HG02973 (cell line): ENCODE measurements at regions not wholly inside any gene's neighbourhood (a gene's known extent, or its start where the extent isn't known, plus 50 kb on each side); places are given as distances from the start of the nearest gene placed in this dataset.

Experiments
- ATAC-seq: cut with Tn5 transposase; IDR thresholded peaks from one replicate; pipeline ENCODE4 v1.9.1; 2021; ENCODE audit warnings: moderate library complexity; ENCODE audit not compliant: unreplicated experiment

DNA sequence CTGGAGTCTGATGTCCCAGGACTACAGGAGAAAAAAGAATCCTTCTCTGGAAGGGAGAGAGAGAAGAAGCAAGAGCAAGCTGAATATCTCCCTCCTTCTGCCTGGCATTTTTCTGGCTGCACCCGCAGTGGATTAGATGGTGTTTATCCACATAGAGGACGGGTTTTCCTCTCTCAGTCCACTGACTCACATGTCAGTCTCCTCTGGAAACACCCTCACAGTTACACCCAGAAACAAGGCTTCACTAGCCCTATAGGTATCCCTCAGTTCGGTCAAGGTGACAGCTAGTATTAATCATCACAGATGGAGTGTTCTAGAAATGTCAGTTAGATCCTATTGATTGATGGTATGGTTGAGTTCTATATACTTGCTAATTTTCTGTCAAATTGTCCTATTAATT is 87.9 kb downstream of the RHOU start:
- no peak for ATAC-seq

DNA sequence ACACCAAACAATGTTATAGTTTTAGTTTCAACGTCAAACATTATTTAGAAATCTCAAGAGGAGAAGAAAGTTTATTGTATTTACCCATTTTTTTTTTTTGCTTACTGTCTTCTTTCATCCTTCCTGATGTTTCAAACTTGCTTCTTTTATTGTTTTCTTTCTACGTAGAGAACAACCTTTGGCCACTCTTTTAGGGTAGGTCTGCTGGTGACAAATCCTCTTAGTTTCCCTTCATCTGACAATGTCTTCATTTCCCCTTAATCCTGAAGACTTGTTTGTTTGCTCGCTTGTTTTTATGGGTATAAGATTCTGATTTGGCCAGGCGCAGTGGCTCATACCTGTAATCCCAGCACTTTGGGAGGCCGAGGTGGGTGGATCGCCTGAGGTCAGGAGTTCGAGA is 89.1 kb downstream of the RHOU start:
- ATAC-seq: no peak

DNA sequence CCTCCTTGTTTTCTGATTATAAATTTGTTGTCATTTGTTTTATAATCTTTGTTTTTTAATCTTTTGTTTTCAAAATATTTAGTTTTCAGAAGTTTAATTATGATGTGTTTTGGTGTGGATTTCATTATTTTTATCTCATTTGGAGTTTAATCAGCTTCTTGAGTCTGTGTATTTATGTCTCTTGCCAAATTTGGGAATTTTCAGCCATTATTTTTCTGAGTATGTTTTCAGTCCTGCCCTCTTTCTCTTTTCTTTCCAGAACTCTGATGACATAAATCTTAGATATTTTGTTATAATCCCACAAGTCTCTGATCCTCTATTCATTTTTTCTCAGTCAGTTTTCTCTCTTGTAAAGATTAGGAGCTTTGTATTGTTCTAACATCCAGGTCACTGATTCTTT is 89.8 kb downstream of the RHOU start:
- no peak for ATAC-seq

DNA sequence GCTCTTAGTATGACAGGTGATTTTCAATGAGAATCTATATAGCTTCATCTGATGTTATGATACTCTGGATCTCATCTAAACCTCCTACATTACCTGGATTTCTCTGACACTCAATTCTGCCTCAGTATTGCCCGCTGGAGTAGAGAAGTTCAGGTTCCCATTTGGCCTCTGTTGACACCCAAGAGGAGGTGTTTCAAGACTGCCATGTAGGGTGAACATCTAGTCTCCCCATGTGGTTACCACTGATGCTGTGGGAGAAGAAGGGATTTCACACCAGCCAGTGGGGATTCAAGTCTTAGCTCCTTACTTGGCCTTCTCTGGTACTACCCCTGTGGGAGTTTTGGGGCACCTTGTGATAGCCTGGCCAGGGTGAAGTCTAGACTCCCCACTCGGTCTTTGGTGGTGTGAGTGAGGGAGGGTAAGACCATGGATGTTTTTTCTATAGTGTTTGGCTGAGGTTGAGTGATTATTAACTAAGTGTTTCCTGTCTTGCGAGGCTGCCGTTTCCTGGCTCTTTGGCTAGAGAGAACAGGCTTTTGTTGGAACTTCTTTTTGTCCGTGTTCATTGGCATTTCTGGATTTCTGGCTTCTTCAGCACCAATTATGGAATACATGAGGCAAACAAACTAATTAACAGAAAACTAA is 90.7 kb downstream of the RHOU start:
- ATAC-seq: peak; percentile 42

DNA sequence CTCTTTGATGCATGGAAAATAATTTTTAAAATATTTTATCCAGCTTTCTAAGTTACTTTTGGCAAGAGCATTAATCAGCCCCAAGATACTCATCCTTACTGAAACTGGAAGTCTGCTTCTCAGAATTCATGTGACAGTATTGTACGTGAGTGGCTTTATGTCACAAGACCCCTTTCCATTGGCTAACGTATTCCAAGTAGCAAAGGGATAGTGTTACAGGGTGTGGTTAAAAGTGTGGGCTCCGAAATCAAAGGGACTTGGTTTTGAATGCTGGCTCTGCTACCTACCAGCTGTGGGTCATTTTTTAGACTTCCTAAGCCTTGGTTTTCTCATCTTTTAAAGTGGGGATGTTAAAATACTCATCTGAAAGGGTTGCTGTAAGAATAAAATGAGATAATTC is 91.7 kb downstream of the RHOU start:
- ATAC-seq: no peak

DNA sequence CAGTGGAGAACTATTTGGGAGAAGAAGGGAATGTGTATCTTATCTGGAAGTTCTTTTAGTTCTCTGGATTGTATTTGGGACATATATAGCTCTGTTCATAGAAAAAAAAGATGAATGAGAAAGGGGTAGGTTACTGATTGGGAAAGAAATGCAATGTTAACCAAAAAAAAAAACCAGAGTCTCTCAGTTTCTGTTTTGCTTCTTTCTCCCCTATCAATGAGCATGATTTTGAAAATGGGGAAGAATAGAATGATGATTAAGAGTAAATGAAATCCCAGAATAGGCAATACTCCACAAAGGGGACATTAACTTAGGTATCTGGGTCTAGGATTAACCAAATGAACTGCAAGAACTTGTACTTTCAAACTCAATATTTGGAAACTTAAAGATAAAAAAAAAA is 92.9 kb downstream of the RHOU start:
- ATAC-seq: no peak

DNA sequence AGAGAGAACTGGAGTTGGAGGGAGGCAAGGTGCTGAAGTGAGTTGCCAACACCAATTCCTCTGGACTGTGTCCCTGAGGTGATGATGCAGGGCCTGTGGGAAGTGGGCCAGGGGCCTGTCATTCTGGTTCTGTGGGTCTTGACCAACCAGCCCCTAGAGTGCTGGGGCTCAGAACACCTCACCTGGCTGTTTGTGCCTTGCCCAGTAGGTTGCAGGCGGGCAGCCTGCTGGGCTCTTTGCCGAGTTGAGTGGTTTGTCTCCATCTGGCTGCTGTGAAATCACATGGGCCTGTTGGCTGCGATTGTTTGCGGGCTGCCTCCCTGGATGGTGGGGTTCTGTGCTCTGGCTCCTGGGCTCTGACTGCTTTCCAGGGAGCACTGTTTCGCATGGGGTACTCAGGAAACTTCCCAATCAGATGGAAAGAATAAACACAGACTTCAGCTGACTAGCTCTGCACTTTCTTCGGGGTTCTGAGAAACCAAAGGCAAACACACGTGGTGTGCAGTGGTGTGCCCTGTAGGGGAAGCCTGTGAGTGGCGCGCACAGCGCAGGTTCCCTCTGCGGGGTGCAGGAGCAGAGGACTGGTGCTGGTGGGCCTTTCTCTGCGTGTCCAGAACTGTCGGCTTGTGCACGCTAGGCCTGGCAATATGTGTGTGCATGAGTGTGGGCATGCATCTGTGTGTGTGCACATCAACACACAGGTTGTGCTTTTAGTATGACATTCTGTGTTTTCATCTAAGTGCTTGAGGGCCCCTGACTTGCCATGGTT is 95.1 kb downstream of the RHOU start:
- ATAC-seq: no peak

DNA sequence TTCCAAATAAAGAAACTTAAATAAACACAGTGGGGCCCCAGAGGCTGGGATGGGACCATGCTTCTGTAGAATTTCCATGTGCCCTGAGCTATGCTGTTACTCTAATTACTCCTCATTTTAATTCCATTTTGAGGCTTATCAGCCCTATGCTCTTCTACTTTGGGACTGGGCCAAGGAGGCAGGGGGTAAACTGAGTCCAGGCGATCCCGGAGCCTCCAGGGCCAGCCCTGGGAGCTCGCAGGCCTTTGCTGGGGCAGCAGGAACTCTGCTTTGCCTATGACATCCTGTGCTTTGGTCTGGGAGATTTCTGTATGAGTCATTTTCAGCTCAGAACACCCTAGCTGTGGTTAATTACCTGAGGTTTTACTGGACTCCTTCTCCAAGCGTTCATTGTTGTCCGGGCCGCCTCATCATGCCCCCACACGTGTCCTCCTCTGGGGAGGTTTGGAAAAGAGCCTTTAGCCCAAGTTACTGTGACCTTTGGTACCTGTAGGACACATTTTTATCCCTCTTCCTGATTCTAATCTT is 95.7 kb downstream of the RHOU start:
- ATAC-seq: peak; percentile 52

DNA sequence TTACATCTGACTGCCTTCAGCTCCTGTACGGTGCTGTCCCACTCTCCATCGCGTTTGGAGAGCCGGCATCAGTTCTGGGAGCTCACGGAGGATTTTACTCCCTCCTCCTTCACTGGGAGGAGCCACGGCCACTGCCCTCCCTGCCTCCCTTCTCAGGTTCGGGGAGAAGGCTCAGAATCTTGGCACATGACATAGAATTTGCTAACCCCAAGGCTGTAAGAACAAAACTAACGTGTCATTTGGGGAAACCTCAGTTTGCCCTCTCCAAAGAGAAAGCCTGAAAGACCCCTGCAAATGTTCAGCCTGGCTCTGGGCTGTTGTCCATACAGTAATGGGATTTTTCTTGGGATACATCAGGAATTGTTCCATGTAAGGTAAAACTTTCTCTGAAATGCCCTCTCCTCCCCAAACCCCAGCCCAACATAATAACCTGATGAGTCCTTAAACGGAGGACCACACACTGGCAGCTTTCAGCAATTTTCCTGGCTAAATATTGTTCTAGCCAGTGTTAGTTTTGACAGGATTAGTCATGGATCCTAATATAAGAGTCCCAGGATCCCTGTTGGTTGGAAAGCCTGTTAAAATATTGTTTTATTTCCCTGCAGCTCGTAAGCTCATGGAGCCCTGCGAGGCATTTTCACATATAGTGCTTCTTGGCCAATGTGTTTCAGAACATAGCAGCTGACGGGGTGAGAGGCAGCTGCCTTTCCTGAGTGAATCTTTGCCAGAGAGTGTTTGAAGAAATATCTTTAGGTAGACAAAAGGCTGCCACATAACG is 98.8 kb downstream of the RHOU start:
- no peak for ATAC-seq

DNA sequence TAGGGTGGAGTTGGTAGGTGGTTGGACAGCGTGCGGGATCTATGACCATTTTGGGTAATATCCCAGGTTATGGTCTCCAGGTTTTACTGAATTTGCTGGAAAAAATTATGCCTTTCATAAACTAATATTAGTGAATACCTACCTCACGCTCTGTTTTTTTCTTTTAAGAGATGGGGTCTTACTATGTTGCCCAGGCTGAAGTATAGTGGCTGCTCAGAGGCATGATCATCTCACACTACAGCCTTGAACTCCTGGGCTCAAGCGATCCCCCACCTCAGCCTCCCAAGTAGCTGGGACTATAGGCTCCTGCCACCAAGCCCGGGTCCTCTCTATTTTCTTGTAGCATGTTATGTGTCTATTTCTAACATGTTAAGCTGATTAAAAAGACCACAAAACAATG is 100.2 kb downstream of the RHOU start:
- ATAC-seq: no peak

DNA sequence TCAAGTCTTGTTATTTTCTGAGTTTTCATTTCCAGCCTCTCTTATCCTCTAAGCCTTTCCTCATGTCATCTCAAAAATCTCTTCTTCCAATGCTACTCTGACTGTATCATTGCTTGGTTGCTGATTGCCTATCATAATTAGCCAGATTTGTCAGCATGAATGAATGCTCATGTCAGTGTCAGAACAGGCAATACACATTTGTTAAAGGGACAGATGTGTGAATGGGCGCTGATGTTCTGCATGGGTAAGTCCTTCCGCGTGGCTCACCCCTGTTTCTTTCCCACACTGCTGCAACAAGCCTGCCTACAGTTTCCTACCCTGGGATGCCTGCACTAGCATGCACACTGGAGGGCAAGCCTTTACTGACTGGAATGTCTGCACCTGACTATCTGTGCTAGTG is 100.6 kb downstream of the RHOU start:
- ATAC-seq: no peak

DNA sequence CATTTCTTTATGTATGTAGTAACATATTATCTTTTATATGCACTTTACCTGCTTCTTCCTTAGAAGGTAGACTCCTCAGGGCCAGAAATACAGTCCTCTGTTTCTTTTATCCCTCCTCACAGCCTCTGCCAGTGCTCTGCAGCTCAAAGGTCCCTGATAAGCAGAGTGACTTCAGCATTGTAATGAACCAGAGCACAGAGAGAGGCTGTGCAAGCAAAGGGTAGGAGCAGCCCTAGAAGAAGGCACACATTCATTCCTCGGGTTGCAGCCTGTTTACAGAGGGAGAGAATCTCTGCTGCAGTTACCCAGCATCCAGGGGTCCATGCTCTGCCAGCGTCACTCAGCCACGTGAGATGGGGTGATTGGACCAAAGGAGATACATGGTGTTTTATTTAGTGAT is 101.1 kb downstream of the RHOU start:
- ATAC-seq: no peak

DNA sequence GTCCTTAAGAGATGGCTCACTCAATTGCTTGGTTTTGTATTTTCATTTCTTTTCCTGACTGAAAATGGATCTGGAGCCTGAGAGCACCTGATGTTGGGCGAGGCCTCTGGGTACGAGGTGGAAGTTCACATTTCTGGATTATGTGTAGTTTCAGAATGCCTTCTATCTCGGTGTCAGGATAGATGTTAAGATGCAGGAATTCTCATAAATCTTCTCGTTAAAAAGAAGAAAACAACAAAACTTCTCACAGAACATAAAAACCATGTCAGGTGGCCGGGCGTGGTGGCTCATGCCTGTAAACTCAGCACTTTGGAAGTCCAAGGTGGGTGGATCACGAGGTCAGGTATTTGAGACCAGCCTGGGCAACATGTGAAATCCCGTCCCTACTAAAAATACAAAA is 101.8 kb downstream of the RHOU start:
- no peak for ATAC-seq

DNA sequence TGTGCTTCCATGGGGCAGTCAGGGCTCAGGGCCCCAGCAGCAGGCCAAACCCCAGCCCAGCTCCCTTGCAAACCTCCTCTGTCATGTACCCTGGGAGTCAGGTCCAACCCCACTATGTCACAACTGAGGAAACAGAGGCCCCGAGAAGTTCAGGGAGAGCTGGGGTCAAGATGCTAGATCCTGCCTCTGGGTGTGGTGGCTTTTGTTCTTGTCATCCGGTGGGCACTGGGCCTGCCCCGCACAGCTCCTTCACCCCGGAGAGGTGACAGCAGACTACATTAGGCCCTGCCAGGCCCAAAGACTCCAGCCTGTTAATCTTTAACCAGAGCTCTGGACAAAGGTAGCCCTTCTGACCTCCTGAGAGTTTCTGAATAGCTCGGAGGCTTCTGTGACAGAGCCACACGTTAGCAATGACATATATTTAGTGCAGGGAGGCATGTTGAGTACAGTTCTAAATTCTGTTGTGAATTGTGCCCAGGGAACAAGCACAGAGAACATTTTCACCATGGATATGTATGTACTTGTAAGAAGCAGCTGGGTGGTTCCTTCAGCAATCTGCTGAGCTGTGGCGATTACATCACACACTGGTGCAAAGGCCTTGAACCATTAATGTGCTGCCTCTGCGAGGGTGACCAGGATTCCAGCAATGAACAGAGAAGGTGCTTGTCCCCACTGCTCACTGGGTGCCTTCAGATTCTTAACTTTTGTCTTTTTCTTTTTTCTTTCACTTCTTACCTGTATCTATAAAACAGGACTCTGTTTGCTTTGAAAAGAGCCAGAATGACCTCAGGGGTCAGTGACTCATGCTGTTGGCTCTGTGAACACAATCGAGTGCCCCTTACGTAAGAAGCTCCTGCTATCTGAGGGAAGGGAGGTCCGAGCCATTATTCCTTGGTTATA is 102.8 kb downstream of the RHOU start:
- ATAC-seq: no peak

DNA sequence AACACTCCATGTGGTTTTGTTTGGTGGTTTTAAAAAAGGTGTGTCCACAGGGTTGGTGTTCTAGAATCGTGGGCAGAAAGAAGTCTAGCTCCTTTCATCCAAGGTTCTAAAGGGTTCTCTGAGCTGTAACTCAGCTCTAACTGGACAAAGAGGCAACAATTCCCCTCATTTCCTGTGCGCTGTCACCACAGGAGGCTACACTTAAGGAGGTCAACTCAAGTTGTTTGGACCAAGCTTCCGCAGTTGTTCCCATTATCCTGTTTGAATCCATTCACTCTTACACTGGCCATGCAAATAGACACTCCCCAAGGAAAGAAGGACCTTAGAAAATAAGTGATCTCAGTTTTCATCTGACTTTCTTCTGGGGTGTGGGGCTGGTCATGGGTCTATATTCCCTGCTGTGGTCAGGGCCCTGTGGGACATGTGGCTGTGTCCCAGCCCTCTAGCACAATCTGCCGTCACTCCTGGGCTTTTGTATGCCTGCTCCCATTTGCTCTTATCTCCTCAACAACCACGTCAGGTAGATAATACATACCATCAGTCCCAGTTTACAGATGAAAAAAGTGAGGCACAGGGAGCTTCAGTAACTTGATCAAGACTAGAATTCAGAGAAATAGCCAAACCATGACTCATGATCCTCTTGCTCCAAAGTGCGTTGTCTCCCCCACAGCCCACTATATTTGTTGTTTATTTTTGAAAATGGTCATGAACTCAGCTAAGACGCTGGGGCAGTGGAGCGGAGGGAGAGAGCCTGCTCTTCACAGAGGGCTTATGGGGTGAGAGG is 103.6 kb downstream of the RHOU start:
- ATAC-seq: no peak

DNA sequence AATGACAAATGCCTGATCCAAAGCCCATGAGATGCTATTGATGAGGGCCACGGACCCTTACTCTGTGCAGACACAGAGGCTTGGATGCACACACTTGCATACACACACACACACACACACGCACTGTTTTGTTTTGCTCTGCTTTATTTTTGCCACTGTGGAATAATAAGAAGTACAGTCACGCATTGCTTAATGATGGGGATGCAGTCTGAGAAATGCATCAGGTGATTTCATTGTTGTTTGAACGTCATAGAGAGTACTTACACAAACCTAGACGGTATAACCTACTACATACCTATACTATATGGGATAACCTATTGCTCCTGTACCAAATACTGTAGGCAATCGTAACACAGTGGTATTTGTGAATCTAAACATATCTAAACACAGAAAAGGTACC is 104.4 kb downstream of the RHOU start:
- ATAC-seq: no peak

DNA sequence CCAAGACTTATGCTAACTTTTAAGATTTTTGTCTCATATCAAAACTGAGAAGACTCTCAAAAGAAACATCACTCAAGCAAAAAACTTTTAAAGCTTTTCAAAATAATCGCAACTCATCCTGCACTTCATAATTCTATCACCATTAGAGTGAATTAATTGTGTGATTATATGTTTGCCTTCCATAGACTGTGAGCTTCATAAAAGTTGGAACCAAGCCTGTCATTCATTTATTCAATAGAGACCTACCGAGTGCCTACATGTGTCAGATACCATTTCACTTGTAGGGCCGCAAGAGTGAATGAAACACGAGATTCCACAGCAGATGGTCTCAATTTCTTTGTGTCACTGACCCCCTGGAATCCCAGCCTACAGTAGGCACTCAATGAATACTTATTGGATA is 106.4 kb downstream of the RHOU start:
- ATAC-seq: no peak

DNA sequence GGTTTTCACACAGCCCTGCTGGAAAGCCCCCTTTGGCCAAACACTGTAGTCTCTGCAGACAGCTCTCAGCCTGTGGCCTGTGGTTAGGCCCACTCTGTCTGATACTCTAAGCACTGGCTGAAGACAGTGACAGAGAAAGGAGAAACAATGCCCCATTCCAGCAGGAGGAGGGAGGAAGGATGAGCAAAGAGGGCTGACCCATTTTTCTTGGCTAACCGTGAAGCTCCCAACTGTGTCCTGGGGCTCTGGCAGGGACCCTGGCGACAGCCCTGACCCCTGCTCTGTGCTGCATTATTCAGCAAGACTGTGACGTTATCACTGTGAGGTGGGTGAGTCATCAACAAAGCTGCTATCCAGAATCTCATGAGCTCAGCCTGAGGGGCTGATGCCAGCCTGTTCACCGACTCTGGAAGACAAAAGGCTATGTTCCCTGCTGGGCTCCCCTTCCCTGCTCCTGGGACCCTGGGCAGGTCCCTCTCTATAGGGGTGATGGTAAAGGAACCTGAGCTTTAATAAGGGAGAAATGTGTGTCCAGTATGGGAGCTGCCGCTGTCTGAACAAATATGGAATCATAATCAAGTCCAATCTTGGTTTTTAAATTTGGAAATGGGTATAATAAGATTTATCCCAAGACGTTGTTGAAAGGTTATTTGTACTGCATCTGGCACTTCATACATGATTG is 107.0 kb downstream of the RHOU start:
- no peak for ATAC-seq

DNA sequence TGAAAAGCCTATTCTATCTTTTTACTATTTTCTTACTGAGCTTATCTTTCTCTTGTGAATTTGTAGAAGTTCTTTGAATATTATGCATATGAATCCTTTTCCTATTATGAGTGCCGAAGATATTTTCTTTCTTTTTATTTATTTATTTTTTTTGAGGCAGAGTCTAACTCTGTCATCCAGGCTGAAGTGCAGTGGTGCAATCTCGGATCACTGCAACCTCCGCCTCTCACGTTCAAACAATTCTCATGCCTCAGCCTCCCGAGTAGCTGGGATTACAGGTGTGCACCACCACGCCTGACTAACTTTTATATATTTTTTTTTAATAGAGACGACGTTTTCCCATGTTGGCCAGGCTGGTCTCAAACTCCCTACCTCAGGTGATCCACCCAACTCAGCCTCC is 109.8 kb downstream of the RHOU start:
- ATAC-seq: no peak
